ENCODE measurements at regions not wholly inside any gene's neighbourhood (a gene's known extent, or its start where the extent isn't known, plus 50 kb on each side); places are given as distances from the start of the nearest gene placed in this dataset.

- no peak for TF ChIP-seq CTCF (conservative IDR thresholded peaks at IDR 0.05)
- DNase-seq (ENCODE audit: extremely low spot score, unreplicated experiment), result no peak
- Mint-ChIP-seq H3K4me3 (no peak overlapping the region), H3K36me3 (no peaks in the 10 kb centered on the region), H3K27ac (no peak overlapping the region), H3K9me3 (no peaks in the 10 kb centered on the region), H3K27me3 (no peaks in the 10 kb centered on the region), H3K4me1 (ENCODE audit: unreplicated experiment) (no peaks in the 10 kb centered on the region)
These were observed 253.4 kb upstream of the GPR101 start for GRCh38 chrX:137287191-137287590.

GRCh38 chrX:137286423-137286822, 252.6 kb upstream of the GPR101 start:
- no peak overlapping the region for H3K27ac Mint-ChIP-seq
- H3K4me3 Mint-ChIP-seq, result no peak overlapping the region
- no peaks in the 10 kb centered on the region for H3K27me3 Mint-ChIP-seq
- no peak for DNase-seq (ENCODE audit: extremely low spot score, unreplicated experiment)
- no peak for TF ChIP-seq CTCF (conservative IDR thresholded peaks at IDR 0.05)
- H3K36me3 Mint-ChIP-seq, result no peaks in the 10 kb centered on the region
- H3K4me1 Mint-ChIP-seq (ENCODE audit: unreplicated experiment), result no peaks in the 10 kb centered on the region
- no peaks in the 10 kb centered on the region for H3K9me3 Mint-ChIP-seq

- no peaks in the 10 kb centered on the region for H3K9me3 Mint-ChIP-seq
- no peaks in the 10 kb centered on the region for H3K4me1 Mint-ChIP-seq (ENCODE audit: unreplicated experiment)
- TF ChIP-seq CTCF (conservative IDR thresholded peaks at IDR 0.05), result no peak
- H3K36me3 Mint-ChIP-seq, result no peaks in the 10 kb centered on the region
- H3K4me3 Mint-ChIP-seq, result no peak overlapping the region
- no peaks in the 10 kb centered on the region for H3K27me3 Mint-ChIP-seq
- no peak overlapping the region for H3K27ac Mint-ChIP-seq
- DNase-seq (ENCODE audit: extremely low spot score, unreplicated experiment), result no peak
These were observed 245.0 kb upstream of the GPR101 start for GRCh38 chrX:137278825-137279224.

- Mint-ChIP-seq H3K9me3 (no peaks in the 10 kb centered on the region), H3K36me3 (no peaks in the 10 kb centered on the region)
- DNase-seq (ENCODE audit: extremely low spot score, unreplicated experiment), result no peak
These were observed 229.6 kb upstream of the GPR101 start for GRCh38 chrX:137263374-137263773.

GRCh38 chrX:137245183-137245582, 211.4 kb upstream of the GPR101 start:
- H3K4me3 Mint-ChIP-seq, result no peak overlapping the region
- no peak overlapping the region for H3K27ac Mint-ChIP-seq
- no peak for DNase-seq (ENCODE audit: extremely low spot score, unreplicated experiment)
- H3K9me3 Mint-ChIP-seq, result no peaks in the 10 kb centered on the region
- no peaks in the 10 kb centered on the region for H3K27me3 Mint-ChIP-seq
- TF ChIP-seq CTCF (conservative IDR thresholded peaks at IDR 0.05), result no peak
- H3K36me3 Mint-ChIP-seq, result no peaks in the 10 kb centered on the region
- H3K4me1 Mint-ChIP-seq (ENCODE audit: unreplicated experiment), result no peaks in the 10 kb centered on the region

More at GRCh38 chrX:137263374-137263773, 229.6 kb upstream of the GPR101 start:
- Mint-ChIP-seq H3K4me3 (no peak overlapping the region), H3K27me3 (no peaks in the 10 kb centered on the region), H3K4me1 (ENCODE audit: unreplicated experiment) (no peaks in the 10 kb centered on the region), H3K27ac (no peak overlapping the region)
- TF ChIP-seq CTCF (conservative IDR thresholded peaks at IDR 0.05), result no peak

GRCh38 chrX:137236837-137237236, 203.0 kb upstream of the GPR101 start:
- Mint-ChIP-seq H3K27ac (no peak overlapping the region), H3K27me3 (no peaks in the 10 kb centered on the region)

More at GRCh38 chrX:137236837-137237236, 203.0 kb upstream of the GPR101 start:
- TF ChIP-seq CTCF (conservative IDR thresholded peaks at IDR 0.05), result no peak
- Mint-ChIP-seq H3K9me3 (no peaks in the 10 kb centered on the region), H3K4me1 (ENCODE audit: unreplicated experiment) (no peaks in the 10 kb centered on the region), H3K4me3 (no peak overlapping the region), H3K36me3 (no peaks in the 10 kb centered on the region)
- DNase-seq (ENCODE audit: extremely low spot score, unreplicated experiment), result no peak

Data from type B pancreatic cell (in vitro differentiated cells).